SH-SY5Y (cell line): ENCODE measurements at regions not wholly inside any gene's neighbourhood (a gene's known extent, or its start where the extent isn't known, plus 50 kb on each side); places are given as distances from the start of the nearest gene placed in this dataset.

Experiments used
- GATA2 ChIP-seq: IDR thresholded peaks from 2 replicates; pipeline ENCODE4 v1.6.1; 2011; ENCODE audit warnings: mild to moderate bottlenecking, low read depth, low read length
- GATA3 ChIP-seq: IDR thresholded peaks from 2 replicates; pipeline ENCODE4 v1.6.1; 2011; ENCODE audit warnings: low read depth, mild to moderate bottlenecking, low read length, moderate library complexity

GRCh38 chr10:111392159-111392558 lies 315.3 kb downstream of the ADRA2A start:
- TF ChIP-seq GATA2 (no peak), GATA3 (no peak)
